Aorta (tissue), 5 donors: ENCODE measurements at regions not wholly inside any gene's neighbourhood (a gene's known extent, or its start where the extent isn't known, plus 50 kb on each side); places are given as distances from the start of the nearest gene placed in this dataset.
A peak's percentile ranks its signal among the peaks of the same experiment; 100 is the strongest.

ENCODE experiments used
- ATAC-seq: fragments of 200-7000 bp; cut with Tn5 transposase; one replicate; pipeline ENCODE4 v1.9.1; 2022; ENCODE audit warnings: moderate library complexity; ENCODE audit not compliant: low FRiP score
- DNase-seq, 2 donors: peaks; one replicate each; pipeline ENCODE4 v3.0.0-alpha.2; 2020
- H3K27ac ChIP-seq, 2 donors: one replicate each; pipeline ENCODE4 v1.5.1; 2013; ENCODE audit warnings: low read length in 2 of 2, mild to moderate bottlenecking in 2 of 2, moderate library complexity in 2 of 2, control low read depth in 1 of 2, inconsistent platforms in 1 of 2, low read depth in 1 of 2
- H3K27me3 ChIP-seq, 2 donors: one replicate each; pipeline ENCODE4 v1.6.1; 2013; ENCODE audit warnings: control low read depth in 1 of 2, low read length in 1 of 2, mild to moderate bottlenecking in 1 of 2, moderate library complexity in 1 of 2; ENCODE audit not compliant: insufficient read depth in 2 of 2, control insufficient read depth in 1 of 2
- H3K36me3 ChIP-seq, 2 donors: one replicate each; pipeline ENCODE4 v1.6.1; 2013; ENCODE audit warnings: control low read depth in 1 of 2, low read length in 1 of 2, mild to moderate bottlenecking in 1 of 2; ENCODE audit not compliant: insufficient read depth in 2 of 2, control insufficient read depth in 1 of 2
- H3K4me1 ChIP-seq, 2 donors: one replicate each; pipeline ENCODE4 v1.6.1; 2013; ENCODE audit warnings: low read length in 2 of 2, control low read depth in 1 of 2, mild to moderate bottlenecking in 1 of 2, moderate library complexity in 1 of 2; ENCODE audit not compliant: insufficient read depth in 2 of 2, control insufficient read depth in 1 of 2
- H3K4me3 ChIP-seq, 2 donors: one replicate each; pipeline ENCODE4 v1.5.1; 2013; ENCODE audit warnings: low read length in 2 of 2, control low read depth in 1 of 2, mild to moderate bottlenecking in 1 of 2
- H3K9me3 ChIP-seq: one replicate; pipeline ENCODE4 v1.6.1; 2013; ENCODE audit warnings: mild to moderate bottlenecking, low read length; ENCODE audit not compliant: control insufficient read depth
- WGBS, 2 donors: extraction: QIAGEN DNeasy Blood & Tissue Kit; methylation state at CpG; one replicate each; pipeline ENCODE4 v1.1.7; 2013; 5-methylcytosine and 5-hydroxymethylcytosine counted together
- intact Hi-C, 2 donors: fragments of 100-400 bp; cut with DNase I; formaldehyde crosslinking; loops; one replicate each; pipeline versions ENCODE4 v1.14.2 to v1.15.0; 2022
- donor health status: healthy with polysubstance abuse.
- donor health status: Bipolar disorder and iron deficiency.
- donor health status: DM: no; HTN: no; CAD: no.
- donor health status: DM: no; HTN: no; CAD: no.
- donor health status: DM: yes; HTN: yes; CAD: no.

DNA sequence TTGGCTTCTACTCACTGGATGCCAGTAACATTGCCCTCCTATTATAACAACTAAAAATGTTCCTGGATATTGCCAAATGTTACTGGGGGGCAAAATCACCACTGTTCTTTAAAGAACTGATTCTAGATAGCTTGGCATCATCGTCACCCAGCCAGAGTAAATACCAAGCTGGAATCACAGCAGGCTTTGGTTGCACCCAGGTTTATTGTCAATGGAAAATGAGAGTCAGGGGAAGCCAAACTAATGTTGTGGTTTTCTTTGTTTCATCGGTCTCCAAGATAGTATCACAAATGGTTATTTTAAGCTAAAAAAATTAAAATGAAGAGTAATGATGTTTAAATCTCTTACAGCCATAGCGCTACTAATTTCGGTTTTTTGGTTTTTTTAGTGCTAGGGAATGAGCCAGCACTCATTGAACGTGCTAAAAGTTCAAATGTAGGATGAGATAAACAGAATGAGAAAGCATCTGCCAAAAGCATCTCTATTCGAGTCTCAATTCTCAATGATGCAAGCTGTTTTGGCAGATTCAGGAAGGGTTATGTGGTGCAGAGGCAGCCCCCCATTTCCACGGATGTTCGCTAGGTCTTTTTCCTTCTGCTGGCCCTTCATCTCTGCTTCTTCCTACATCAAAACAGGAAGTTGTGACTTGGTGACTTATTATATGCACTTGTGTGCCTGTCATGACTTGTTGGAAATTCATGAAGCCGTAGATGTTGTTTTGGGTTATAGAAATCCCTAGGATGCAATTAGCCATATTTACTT lies 558.0 kb downstream of the EBF1 start:
- Histone ChIP-seq H3K27ac (no peak overlapping the region), H3K36me3 (no peaks in the 10 kb centered on the region), H3K9me3 (no peaks in the 10 kb centered on the region), H3K4me1 (no peaks in the 10 kb centered on the region), H3K27me3 (no peaks in the 10 kb centered on the region), H3K4me3 (no peak overlapping the region)
- intact Hi-C loops = no loop called here
- 75 to 80% methylated on average over 9 of the region's 9 CpGs for WGBS, 2 donors
- ATAC-seq (no peak), DNase-seq (no peak)

DNA sequence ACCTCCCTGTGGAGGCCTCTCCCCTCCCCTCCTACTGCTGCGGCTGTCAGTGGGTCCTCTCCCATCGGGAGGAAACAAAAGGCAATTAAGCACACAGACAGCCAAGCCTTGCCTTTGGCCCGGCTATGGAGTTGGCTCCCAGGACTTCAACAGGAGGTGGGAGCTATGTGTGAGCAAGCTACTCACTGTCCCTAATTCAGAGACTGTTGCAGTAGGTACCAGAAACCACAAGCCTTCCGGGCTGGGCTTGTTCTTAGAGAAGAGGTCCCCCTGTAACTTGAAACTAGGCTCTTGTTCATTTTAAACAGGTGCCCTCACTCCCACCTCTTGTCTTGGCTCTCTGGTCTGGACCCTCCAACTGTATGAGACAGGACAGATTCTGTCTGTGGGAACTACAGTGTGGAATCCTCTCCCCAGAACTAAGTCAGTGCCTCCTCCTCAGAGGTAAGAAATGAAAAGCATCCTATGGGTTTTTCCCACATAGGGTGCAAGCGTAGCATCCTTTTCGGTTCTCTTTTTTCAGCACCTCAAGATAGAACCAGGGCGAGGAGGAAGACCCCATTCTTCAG lies 561.1 kb downstream of the EBF1 start:
- no peaks in the 10 kb centered on the region for H3K9me3 ChIP-seq
- no peaks in the 10 kb centered on the region for H3K27me3 ChIP-seq
- ATAC-seq (no peak), DNase-seq (no peak)
- H3K27ac ChIP-seq = no peak overlapping the region
- no peak overlapping the region for H3K4me3 ChIP-seq
- 82 to 85% methylated on average over 7 of the region's 7 CpGs for WGBS, 2 donors
- no peaks in the 10 kb centered on the region for H3K4me1 ChIP-seq
- intact Hi-C loops = no loop called here
- H3K36me3 ChIP-seq = no peaks in the 10 kb centered on the region

DNA sequence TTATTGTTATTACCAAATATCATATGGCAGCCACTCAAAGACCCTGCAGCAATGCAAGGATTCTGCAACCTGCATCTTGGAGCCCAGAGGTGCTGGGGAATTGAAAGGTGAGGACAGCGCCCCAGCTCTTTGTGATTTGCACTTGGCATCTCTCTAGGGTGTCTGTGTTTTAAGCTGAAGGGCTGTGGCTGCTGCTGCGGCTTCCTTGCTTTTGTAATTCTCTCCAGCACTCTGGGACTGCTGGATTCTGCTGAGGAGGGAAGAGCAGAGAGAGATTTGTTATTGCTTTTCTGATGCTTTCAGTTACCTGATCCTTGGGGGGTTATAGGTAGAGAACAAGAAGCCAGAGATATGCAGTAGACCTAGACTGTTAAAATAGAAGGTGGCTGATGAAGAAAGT lies 562.4 kb downstream of the EBF1 start:
- no peaks in the 10 kb centered on the region for H3K27me3 ChIP-seq
- ATAC-seq (no peak), DNase-seq (no peak)
- H3K9me3 ChIP-seq = no peaks in the 10 kb centered on the region
- H3K27ac ChIP-seq = no peak overlapping the region
- WGBS, 2 donors = 92 to 97% methylated on average over 2 of the region's 2 CpGs
- no peak overlapping the region for H3K4me3 ChIP-seq
- intact Hi-C loops = no loop called here
- no peaks in the 10 kb centered on the region for H3K4me1 ChIP-seq
- no peaks in the 10 kb centered on the region for H3K36me3 ChIP-seq

DNA sequence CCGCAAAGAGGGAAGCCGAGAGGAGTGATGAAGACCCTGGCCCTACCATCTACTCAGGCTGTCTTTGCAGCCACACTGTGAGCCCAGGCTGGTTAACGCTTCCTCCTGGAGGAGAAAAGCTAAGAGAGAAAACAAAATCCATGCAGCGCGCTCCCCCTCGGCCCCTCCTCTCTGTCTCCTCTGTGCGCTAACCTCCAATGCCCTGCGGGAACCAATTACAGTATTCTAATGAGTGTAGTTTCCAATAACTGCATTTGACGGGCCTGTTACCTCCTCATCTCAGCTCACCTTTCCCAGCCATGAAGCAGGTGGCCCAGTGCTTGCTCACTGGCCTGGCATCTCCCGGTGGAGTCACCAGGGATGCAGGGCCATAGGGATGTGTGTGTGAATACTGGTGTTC lies 565.5 kb downstream of the EBF1 start:
- no peaks in the 10 kb centered on the region for H3K4me1 ChIP-seq
- intact Hi-C loops = no loop called here
- ATAC-seq = no peak
- H3K9me3 ChIP-seq = no peaks in the 10 kb centered on the region
- no peak for DNase-seq
- 96 to 98% methylated on average over 10 of the region's 10 CpGs for WGBS, 2 donors
- H3K4me3 ChIP-seq = no peak overlapping the region
- no peaks in the 10 kb centered on the region for H3K36me3 ChIP-seq
- no peaks in the 10 kb centered on the region for H3K27me3 ChIP-seq
- H3K27ac ChIP-seq = no peak overlapping the region

DNA sequence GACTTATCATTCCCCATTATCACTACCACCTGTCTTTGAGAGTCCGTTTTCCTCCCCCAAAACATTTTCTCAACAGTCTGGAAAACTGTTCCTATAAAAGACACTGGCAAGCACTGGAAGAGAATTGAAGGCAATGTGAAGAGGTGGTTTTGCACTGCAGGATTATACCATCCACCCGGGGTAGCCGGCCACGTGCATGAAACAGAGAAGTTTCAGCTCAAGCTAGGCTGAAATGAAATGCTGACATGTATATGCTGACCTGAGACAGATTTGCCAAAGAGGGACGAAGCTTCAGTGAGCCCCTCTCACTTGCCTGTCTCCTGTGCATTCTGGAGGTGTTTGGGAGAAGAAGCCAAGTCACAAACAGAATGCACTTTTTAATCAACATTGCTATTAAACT lies 567.0 kb downstream of the EBF1 start:
- Histone ChIP-seq H3K27ac (no peak overlapping the region), H3K9me3 (no peaks in the 10 kb centered on the region), H3K4me1 (no peaks in the 10 kb centered on the region), H3K36me3 (no peaks in the 10 kb centered on the region), H3K4me3 (no peak overlapping the region), H3K27me3 (no peaks in the 10 kb centered on the region)
- ATAC-seq = no peak
- WGBS, 2 donors = 83 to 97% methylated on average over 5 of the region's 5 CpGs
- DNase-seq = no peak
- intact Hi-C loops = no loop called here

DNA sequence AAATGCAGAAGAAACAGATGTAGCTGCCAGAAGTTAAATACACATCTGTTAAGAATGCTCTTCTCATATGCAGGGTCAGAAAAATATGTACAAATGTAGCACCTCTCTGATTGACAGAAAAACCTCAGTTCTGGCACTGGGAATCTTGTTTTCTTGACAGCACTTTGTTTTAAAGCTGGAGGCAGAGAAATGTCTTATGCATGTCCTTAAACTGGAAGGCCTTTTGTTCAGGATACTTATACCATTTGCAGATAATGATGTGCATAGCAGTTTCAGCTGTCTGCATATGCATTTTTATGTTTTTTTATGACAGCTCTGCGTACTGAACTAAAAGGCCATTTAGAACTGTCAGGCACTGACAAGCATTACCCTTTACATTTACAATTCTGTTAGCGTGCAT lies 567.9 kb downstream of the EBF1 start:
- no peaks in the 10 kb centered on the region for H3K27me3 ChIP-seq
- H3K4me1 ChIP-seq = no peaks in the 10 kb centered on the region
- ATAC-seq (no peak), DNase-seq (no peak)
- H3K4me3 ChIP-seq = no peak overlapping the region
- H3K36me3 ChIP-seq = no peaks in the 10 kb centered on the region
- intact Hi-C loops = no loop called here
- WGBS, 2 donors = 90 to 91% methylated on average over 2 of the region's 2 CpGs
- H3K27ac ChIP-seq = no peak overlapping the region
- H3K9me3 ChIP-seq = no peaks in the 10 kb centered on the region

DNA sequence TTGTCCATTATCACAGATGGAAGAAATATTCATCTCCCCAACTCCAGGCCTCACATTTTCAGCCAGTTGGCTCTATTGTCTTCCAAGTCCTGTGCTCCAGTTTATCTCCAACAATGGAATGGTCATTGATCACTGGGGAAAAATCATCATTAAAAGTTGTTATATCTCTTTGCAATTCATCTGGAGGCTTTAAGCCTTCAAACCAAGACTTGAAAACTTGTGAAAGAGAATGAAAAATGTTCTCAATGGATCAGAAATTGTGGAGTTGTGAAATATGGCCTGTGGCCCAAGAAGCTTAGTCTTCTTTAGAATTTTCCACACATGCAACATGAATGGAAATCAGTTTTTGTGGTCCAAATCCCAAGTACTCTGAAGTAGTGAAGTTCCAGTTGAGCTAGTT lies 569.6 kb downstream of the EBF1 start:
- Histone ChIP-seq H3K27ac (no peak overlapping the region), H3K9me3 (no peaks in the 10 kb centered on the region), H3K4me1 (no peaks in the 10 kb centered on the region), H3K36me3 (no peaks in the 10 kb centered on the region), H3K27me3 (no peaks in the 10 kb centered on the region), H3K4me3 (no peak overlapping the region)
- ATAC-seq = peak; percentile 59
- intact Hi-C loops = no loop called here
- no peak for DNase-seq

DNA sequence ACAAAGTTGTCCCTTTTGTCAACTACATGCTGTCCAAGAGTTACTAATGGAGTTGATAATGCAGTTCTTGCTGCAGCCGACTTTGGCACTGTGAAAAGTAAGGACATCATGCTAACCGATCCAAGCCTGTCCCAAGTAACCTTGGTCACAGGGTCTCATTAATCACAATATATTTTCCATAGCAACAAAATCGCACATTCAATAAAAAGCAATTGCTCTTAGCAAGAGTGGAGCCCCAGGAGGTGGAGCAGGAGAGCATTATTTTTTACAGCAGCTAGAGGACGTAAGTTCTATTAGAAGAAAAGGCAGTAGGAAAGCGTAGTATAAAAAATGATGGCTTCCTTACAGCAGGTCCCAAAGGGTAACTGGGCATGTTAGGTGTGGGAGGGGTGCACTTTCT lies 570.3 kb downstream of the EBF1 start:
- ATAC-seq (no peak), DNase-seq (no peak)
- H3K4me3 ChIP-seq = no peak overlapping the region
- no peaks in the 10 kb centered on the region for H3K27me3 ChIP-seq
- H3K9me3 ChIP-seq = no peaks in the 10 kb centered on the region
- no peaks in the 10 kb centered on the region for H3K4me1 ChIP-seq
- WGBS, 2 donors = 44 to 51% methylated on average over 5 of the region's 5 CpGs
- intact Hi-C loops = no loop called here
- H3K27ac ChIP-seq = no peak overlapping the region
- no peaks in the 10 kb centered on the region for H3K36me3 ChIP-seq

DNA sequence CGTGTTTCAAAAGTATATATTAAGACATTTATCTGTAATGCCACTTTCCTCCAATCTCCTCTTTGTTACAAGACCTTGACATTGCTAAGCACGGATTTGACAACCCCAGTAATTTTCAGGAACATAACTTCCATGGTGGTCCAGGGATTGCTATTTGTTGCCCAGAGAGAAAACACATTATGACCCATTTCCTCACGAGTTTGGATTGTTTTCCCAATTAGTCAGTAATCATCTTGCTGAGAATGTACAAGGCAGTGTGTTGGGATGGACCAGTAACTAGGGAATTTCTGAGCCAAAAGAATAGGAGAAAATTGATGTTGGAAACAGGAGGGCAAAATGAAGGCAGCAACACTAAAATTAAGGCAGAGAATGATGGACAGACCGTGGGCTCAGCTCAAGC lies 574.1 kb downstream of the EBF1 start:
- no peak for ATAC-seq
- WGBS, 2 donors = 79 to 81% methylated on average over 4 of the region's 4 CpGs
- H3K27ac ChIP-seq = no peak overlapping the region

More for the DNA sequence above, 574.1 kb downstream of the EBF1 start:
- no peaks in the 10 kb centered on the region for H3K27me3 ChIP-seq
- intact Hi-C loops = no loop called here
- no peaks in the 10 kb centered on the region for H3K36me3 ChIP-seq
- no peak for DNase-seq
- no peaks in the 10 kb centered on the region for H3K4me1 ChIP-seq
- H3K4me3 ChIP-seq = no peak overlapping the region
- no peaks in the 10 kb centered on the region for H3K9me3 ChIP-seq
